Fibroblast of peridontal ligament (primary cell): ENCODE measurements at regions not wholly inside any gene's neighbourhood (a gene's known extent, or its start where the extent isn't known, plus 50 kb on each side); places are given as distances from the start of the nearest gene placed in this dataset.
"Not testable (repeated sequence)": the region's sequence is repeated elsewhere in the genome, so short reads cannot be mapped to it uniquely, and the experiment has no call there.

ENCODE experiments used
- DNase-seq: peaks from one replicate; pipeline ENCODE4 v3.0.0-alpha.2; 2010; ENCODE audit errors: extremely low read depth

DNA sequence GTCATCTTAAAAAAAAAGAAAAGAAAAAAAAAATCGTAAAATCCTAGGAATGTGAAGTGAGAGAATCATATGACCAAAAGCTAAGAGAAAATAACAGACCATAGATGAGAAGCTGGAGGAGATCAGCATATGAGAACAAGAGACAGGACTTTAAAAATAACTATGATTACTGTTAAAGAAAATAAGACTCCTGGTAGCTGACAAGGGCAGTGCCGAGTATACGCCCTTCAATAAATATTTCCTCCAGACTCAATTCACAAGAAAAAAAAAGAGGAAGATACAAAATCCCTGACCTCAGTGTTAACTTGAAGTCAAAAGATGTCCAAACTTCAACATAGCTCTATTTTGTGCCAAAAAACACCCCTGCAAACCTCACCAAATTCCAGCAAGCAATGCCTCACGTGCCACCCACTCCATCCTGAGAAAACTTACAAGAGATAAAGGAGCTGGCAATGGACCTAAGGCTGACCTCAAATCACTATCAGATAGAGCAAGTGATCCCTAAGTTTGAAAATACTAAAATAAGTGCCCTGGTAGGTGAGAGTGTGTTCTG is 817.2 kb downstream of the SOCS6 start:
- DNase-seq = no peak

DNA sequence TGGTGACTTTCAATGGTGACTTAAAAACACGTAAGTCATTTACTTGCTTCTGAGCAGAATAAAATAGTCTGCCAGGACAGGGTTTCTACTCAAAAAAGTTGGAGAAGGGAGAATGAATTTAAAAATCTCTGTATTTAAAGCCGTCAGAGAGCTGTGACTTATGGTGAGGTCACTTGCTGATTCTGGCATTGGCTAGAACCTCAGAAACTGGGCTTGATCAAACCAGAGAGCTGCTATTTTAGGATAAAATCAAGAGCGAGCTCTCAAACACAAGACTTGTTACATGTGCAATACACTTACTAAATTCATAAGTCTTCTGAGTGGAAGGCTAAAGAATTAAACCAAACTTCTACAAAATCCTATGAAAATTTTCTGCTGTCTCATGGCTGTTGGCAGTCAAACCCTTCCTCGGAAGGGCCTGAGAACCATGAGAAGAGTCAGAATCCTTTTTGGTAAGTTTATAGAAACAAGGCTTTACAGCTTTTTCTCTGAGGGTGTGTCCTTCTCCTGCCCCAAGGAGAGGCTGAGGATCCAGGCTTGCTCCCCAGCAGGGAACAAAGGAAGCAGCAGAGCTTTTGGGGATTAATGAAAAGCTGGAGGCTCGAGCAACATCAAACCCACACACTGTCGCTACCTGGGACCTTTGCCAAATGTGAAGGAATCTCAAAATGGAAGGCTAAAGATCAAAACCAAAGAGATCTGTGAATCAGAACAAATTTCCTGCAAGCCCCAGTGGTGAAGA is 816.4 kb downstream of the SOCS6 start:
- peak; percentile 73 for DNase-seq

DNA sequence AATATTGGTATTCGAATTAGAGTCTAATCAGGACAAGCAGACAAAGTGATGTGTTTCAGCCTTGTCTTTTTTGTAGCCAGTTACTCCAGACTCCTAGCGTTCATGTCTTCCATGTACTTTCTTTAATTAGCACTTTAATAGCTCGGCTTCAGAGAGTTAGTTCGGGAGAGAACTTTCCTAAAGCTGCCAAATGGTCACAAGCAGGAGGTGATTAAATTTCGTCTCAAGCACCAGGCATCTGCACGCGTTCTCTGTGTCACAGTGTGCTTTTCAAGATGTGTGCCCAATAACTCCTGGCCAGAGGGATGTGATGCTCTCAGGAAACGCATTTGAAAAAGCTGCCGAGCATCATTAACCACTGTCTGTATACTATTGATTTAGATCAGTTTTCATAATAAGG is 790.8 kb downstream of the SOCS6 start:
- DNase-seq = no peak

DNA sequence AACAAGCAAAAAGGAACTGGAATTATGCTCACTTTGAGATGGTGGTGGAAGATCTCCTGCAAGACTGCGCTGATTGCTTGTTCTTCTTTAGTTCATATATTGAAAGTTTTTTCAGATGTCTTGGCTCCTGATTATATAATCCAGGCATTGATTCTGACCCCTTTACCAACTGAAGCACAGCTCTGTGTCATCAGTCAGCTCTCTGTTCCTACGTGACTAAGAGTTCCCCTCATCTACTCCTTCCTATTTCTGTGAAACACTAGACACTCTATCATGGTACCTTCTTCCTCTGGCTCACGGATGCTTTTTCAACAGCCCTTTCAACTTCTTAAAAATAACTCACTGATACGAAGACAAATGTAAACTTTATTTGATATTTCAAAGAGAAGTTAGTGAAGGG is 788.6 kb downstream of the SOCS6 start:
- DNase-seq = no peak

DNA sequence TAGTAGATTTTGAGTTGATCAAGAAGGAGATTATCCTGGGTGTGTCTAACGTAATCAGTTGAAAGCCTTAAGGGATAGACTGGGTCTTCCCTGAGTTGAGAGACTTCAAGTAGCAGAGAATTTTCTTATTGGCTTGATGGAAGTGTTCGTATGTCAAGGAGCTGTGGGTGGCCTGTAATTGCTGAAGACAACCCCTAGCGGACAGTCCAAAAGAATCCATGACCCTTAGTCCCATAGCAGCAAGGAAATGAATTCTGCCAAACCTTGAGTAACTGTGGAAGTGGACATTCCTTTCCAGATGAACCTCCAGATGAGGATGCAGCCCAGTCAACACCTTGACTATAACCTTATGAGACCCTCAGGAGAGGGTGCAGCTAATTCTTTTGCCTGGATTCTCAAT is 786.3 kb downstream of the SOCS6 start:
- DNase-seq = no peak

DNA sequence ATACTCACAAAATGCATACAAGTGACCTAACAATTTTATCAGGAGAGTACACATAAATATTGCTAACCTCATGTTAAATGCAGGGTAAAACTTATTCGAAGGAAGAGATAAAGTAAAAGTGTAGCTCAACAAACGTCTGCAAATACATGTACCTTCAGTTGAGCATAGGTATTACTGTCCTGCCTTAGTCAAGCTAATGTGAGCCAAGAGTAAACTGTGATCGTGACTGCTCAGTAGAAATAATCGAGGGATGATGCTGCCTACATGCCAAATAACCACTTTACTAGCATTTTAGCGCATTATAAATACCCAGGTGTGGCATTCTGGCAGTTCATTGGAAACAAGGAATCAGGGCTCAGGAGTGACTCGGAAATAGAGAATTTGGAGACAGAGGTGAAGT is 779.5 kb downstream of the SOCS6 start:
- no peak for DNase-seq

DNA sequence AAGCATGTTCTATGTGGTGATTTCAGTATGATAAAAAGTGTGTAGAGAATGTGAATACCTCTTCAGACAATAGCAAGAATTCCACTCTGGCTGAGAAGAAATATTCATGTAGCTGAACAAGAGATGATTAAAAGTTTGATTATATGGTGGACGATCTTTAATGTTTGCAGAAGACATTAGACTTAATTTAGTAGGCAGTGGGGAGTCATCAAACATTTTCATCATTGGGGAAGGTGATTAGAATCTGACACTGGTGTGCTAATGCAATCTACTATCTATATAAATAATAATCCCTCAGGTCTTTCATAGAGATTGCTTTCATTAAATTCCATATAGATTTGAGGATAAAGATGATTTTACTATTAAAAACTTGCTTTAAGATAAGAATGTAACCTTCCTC is 761.0 kb downstream of the SOCS6 start:
- DNase-seq = no peak

DNA sequence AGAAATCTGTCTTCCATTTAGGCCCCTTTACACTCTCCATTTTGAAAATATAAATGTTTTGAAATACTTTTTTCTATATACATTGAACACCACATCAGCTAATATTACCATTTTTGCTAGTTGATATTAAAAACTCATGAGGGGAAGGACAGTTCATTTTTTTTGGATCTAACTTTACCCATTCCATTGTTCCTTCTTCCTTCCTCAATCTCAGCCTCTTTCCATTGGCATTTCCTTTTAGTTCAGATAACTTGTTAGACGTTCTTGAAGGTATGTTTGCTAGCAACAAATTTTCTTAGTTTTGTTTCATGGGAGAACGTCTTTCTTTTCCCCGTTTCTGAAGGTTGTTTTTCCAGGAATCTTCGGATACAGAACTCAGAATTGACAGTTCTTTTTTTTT is 759.0 kb downstream of the SOCS6 start:
- DNase-seq = no peak

DNA sequence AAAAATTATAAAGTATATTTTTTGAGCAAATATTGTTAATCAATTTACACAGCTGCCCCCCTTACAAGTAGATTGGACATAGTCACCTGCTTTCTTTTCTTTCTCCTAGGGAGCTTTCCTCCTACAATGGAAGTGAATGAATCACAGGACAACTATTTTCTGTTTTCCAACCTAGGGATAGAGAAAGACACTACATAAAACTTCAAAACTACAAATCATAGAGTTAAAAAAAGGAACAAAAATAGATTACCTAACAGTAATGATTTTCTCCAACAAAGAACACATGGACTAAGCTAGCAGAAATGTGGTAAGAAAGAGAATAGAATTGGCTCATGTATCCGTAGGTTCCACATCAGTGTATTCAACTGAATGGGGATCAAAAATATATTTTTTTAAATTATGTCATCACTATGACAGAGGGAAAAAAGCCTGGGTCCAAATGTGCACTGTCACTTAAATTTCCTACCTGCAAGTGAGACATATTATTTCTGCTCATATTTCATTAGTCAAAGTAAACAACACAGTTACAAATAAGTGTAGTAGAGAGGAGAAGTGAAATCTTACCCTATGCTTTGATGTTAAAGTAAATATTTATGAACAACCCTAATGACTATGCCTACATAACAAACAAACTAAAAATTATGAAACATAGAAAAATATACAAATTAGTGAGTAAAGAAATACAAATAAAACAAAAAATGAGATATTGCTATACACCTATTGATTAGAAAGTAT is 756.7 kb downstream of the SOCS6 start:
- no peak for DNase-seq

DNA sequence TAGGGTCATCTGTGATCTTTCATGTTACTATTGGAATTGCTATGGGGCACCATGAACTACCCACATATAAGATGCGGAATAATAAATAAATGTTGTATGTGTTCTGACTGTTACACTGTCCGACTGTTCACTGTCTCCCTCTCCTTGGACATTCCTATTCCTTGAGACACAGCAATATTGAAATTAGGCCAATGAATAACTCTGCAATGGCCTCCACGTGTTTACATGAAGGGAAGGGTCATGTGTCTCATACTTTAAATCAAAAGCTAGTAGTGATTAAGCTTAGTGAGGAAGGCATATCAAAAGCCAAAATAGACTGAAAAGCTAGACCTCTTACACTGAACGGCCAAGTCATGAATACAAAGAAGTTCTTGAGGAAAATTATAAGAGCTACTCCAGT is 751.3 kb downstream of the SOCS6 start:
- DNase-seq = peak; percentile 2

DNA sequence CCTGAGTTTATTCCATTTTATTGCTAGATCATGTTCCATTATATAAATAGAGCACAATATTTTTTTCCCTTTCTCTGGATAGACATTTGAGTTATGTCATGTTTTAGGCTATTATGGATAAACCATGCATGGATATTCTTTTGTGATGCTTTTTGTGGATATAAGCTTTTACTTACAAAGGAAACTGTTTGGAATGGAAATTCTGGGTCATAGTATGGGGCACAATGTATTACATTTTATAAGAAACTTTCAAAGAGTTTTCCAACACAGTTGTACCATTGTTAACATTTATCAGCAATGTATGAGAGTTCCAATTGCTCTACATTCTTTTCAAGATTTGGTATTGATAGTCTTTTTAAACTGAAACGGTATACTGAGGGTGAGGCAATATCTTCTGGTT is 749.4 kb downstream of the SOCS6 start:
- DNase-seq = no peak

DNA sequence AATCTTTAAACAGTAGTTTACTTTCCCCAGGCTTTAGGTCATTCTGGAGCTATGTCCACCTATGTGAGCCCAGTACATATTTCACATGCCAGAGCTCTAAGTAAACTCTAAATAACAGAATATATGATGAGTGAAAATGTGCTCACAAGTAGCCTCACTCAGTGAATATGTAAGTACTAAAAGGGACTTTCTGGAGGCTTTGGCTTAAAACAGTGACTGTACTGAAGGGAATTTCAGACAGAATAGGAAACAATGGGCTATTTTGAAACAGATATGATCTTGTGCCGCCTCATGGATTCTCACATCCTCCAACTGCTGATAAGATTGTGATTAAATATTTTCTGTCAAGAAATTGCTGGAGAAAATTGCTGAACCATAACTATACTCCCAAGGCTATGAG is 747.9 kb downstream of the SOCS6 start:
- no peak for DNase-seq

DNA sequence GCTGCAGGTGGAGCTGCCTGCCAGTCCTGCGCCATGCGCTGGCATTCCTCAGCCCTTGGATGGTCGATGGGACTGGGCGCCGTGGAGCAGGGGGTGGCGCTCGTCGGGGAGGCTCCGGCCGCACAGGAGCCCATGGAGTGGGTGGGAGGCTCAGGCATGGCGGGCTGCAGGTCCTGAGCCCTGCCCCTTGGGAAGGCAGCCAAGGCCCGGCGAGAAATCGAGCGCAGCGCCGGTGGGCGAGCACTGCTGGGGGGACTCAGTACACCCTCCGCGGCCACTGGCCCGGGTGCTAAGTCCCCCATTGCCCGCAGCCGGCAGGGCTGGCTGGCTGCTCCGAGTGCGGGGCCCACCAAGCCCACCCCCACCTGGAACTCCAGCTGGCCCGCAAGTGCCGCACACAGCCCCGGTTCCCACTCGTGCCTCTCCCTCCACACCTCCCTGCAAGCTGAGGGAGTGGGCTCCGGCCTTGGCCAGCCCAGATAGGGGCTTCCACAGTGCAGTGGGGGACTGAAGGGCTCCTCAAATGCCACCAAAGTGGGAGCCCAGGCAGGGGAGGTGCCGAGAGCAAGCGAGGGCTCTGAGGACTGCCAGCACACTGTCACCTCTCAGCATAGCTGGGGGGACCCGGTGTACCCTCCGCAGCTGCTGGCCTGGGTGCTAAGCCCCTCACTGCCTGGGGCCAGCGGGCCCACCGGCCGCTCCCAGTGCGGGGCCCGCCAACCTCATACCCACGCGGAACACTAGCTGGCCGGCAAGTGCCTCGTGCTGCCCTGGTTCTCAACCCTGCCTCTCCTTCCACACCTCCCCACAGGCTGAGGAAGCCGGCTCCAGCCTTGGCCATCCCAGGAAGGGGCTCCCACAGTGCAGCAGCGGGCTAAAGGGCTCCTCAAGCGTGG is 742.7 kb downstream of the SOCS6 start:
- not testable (repeated sequence) for DNase-seq

DNA sequence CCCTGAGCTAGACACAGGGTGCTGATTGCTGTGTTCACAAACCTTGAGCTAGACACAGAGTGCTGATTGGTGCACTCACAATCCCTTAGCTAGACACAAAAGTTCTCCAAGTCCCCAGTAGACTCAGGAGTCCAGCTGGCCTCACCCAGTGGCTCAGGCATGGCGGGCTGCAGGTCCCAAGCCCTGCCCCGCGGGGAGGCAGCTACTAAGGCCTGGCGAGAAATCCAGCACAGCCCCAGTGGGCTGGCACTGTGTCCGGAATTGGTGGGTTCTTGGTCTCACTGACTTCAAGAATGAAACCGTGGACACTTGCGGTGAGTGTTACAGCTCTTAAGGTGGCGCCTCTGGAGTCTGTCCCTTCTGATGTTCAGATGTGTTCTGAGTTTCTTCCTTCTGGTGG is 741.2 kb downstream of the SOCS6 start:
- DNase-seq = not testable (repeated sequence)

DNA sequence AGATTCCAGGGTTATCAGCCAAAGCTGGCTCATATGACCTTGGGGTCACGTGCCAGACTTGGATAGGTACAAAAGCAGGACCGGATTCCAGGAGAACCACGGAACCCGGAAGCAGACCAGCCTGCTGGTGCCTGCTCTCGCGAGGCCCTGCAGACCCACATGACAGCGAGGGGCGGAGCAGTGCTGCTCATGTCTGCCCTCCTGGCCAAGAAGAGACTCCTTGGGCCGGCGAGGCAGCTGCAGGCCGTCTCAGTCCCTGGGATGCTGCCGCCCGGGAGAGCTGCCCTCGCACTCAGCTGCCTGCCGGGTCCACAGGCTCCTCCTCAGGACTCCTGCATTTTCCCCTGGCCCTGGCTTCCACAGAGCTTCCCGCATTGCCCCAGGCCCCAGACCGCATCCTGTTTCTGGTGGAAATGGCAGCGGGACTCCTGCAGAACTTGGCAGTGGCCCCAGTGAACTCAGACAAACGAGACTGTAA is 739.5 kb downstream of the SOCS6 start:
- no peak for DNase-seq

DNA sequence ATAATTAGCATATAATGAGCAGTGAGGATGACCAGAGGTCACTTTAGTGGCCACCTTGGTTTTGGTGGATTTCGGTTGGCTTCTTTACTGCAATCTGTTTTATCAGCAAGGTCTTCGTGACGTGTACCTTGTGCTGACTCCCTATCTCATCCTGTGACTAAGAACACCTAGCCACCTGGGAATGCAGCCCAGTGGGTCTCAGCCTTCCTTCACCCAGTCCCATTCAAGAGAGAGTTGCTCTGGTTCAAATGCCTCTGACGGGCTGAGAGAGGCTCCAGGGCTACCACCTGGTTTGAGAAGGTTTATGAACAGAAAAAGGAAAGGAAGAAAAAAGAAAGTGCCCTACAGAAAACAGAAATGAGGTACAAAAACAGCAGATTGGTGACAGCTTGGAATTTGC is 738.7 kb downstream of the SOCS6 start:
- DNase-seq = no peak

DNA sequence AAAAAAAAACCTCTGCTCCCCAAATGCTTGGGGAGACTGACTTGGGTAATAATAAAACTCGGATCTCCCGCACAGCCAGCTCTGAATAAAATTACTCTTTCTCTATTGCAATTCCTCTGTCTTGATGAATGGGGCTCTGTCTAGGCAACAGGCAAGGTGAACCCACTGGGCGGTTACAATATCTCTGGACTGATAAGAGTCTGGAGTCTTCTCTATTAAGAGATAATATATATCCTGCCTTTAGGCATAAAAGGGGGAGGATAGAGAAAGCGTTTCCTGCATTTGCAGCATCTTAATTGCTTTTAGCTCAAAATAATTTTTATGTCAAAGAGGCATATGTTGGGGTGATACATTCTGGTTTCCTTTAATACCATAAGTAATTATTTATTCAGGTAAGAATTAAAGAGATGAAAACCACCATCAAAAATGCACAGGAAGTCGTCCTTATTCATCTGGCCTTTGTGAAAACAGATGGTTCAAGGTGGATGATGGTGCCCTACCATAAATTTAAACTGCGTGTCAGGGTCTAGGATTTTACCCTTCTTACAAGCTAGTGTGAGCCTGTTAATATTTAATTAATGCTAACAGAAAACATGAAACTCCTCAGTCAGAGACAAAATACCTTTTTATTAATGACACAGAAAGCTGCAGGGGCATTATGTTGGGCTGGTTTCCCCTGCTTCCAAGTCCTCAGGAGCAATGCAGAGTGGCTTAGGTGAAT is 736.8 kb downstream of the SOCS6 start:
- no peak for DNase-seq

DNA sequence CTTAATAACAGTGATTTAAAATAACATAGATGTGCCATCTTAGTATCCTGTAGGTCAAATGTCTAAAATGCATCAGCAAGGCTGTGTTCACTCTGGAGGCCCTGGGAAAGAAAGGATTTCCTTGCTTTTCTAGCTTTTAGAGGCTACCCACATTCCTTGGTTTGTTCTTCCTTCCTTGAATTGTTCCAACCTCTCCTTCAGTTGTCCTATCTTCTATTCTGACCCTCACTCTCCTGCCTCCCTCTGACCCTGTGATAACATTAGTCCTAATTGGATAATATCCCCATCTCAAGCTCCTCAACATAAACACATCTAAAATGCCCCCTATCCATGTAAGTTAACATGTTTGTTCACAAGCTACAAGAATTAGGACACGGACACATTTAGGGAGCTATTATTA is 733.5 kb downstream of the SOCS6 start:
- DNase-seq = no peak

DNA sequence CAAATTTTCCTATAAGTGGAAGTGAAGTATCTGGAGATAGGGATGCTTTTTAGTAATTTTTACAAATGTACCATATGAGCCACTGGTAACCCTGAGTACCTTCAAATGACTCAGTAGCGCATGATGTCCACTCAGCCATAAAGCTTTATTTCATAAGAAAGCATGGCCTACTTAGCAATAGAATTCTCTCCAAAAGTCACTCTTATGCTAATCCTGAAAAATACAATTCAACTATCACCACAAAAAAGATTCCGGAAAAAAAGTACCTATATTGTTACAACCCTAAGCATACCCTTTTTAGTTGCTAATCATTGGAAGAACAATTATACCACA is 732.2 kb downstream of the SOCS6 start:
- no peak for DNase-seq

DNA sequence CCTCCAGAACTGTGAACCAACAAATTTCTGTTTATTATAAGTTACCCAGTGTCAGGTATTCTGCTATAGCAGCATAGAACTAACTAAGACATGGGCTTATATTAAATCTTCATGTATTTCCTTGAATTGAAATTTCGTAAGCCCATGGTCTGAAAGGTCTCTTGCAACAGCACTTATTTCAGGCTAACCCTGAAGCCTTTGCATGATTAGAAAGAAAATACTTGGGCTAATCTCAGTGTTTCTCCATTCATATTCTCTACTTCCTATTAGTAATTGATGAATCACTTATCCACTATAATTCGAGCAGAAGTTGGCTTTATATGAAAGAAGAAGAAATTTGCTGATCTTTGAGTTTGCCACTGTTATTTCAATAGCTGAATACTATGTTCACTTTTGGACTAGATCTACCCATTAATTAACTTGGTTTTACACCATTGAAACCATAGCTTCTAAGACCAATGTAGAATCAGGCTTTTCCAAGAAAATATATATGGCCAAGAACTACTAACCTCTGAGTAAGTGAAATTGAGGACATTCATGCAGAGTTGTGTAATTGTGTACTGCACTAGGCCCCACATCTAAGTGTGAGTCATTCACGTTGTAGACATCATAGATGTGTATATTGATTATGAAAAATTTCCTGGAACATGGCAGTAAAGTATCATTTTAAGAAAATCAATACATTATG is 731.6 kb downstream of the SOCS6 start:
- DNase-seq = no peak

DNA sequence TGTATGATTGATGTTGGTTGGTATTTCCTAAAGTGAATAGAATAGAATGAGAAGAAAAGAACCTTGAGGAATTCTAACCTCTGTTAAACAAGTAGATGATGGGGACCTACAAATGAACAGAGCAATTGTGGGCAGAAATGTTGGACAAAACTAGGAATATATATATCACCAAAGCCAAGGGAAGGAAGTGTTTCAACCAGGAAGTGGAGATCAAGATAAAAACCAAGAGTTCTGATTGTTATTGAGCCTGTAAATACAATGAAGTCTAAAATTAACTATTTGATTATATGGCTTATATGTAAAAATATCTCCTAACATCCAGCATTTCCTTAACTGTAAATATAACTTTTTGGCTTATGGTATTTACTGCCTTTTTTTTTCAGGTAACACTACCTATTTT is 730.0 kb downstream of the SOCS6 start:
- no peak for DNase-seq
